Astrocyte (in vitro differentiated cells and primary cell): ENCODE measurements at regions not wholly inside any gene's neighbourhood (a gene's known extent, or its start where the extent isn't known, plus 50 kb on each side); places are given as distances from the start of the nearest gene placed in this dataset.

ENCODE experiments used
- DNase-seq: peaks from one replicate; pipeline ENCODE4 v3.0.0-alpha.2; 2010; ENCODE audit warnings: low read depth
- FAIRE-seq: peaks from 2 replicates; lab custom pipeline; 2011; peaks lifted over from hg19 to GRCh38; lab: Jason Lieb, UNC
- H2AFZ ChIP-seq: 2 replicates; pipeline ENCODE4 v1.6.0; 2012; ENCODE audit warnings: low read depth, low read length, inconsistent platforms
- H3K27ac ChIP-seq: 2 replicates; pipeline ENCODE4 v1.5.1; 2011; ENCODE audit warnings: low read depth, low read length, inconsistent platforms
- H3K27me3 ChIP-seq: 2 replicates; pipeline ENCODE4 v1.6.0; 2011; ENCODE audit warnings: low read length, inconsistent platforms; ENCODE audit not compliant: insufficient read depth
- H3K36me3 ChIP-seq: 2 replicates; pipeline ENCODE4 v1.5.1; 2011; ENCODE audit warnings: low read length, inconsistent platforms; ENCODE audit not compliant: insufficient read depth
- H3K4me1 ChIP-seq: 2 replicates; pipeline ENCODE4 v1.5.1; 2011; ENCODE audit warnings: low read length, inconsistent platforms; ENCODE audit not compliant: insufficient read depth
- H3K4me2 ChIP-seq: 2 replicates; pipeline ENCODE4 v1.6.0; 2012; ENCODE audit warnings: low read length, inconsistent platforms
- H3K4me3 ChIP-seq: 2 replicates; pipeline ENCODE4 v1.5.1; 2011; ENCODE audit warnings: low read depth, mild to moderate bottlenecking, low read length, inconsistent platforms; ENCODE audit not compliant: insufficient read depth
- H3K79me2 ChIP-seq: 2 replicates; pipeline ENCODE4 v1.6.0; 2012; ENCODE audit warnings: mild to moderate bottlenecking, low read length, inconsistent platforms; ENCODE audit not compliant: insufficient read depth
- H3K9ac ChIP-seq: 2 replicates; pipeline ENCODE4 v1.6.0; 2012; ENCODE audit warnings: mild to moderate bottlenecking, low read length, inconsistent platforms
- H3K9me3 ChIP-seq: 2 replicates; pipeline ENCODE4 v1.5.1; 2012; ENCODE audit warnings: low read depth, mild to moderate bottlenecking, low read length, inconsistent platforms; ENCODE audit not compliant: insufficient read depth
- H4K20me1 ChIP-seq: 2 replicates; pipeline ENCODE4 v1.6.0; 2012; ENCODE audit warnings: low read length, inconsistent platforms; ENCODE audit not compliant: insufficient read depth
- H3K27ac Mint-ChIP-seq: one replicate; pipeline ENCODE4 v1.8.0; 2021; ENCODE audit warnings: mild to moderate bottlenecking, mixed read lengths; ENCODE audit not compliant: unreplicated experiment
- H3K27me3 Mint-ChIP-seq: one replicate; pipeline ENCODE4 v1.8.0; 2021; ENCODE audit warnings: low read depth, mixed read lengths; ENCODE audit not compliant: unreplicated experiment
- H3K36me3 Mint-ChIP-seq: one replicate; pipeline ENCODE4 v1.8.0; 2021; ENCODE audit warnings: low read depth, mixed read lengths; ENCODE audit not compliant: unreplicated experiment
- H3K4me1 Mint-ChIP-seq: one replicate; pipeline ENCODE4 v1.8.0; 2021; ENCODE audit warnings: low read depth, mixed read lengths; ENCODE audit not compliant: unreplicated experiment
- H3K4me3 Mint-ChIP-seq: one replicate; pipeline ENCODE4 v1.8.0; 2021; ENCODE audit warnings: mild to moderate bottlenecking, moderate library complexity, mixed read lengths; ENCODE audit not compliant: unreplicated experiment
- H3K9me3 Mint-ChIP-seq: one replicate; pipeline ENCODE4 v1.8.0; 2021; ENCODE audit warnings: mild to moderate bottlenecking, mixed read lengths; ENCODE audit not compliant: unreplicated experiment
- CTCF ChIP-seq: IDR thresholded peaks from 2 replicates; pipeline ENCODE4 v1.5.1; 2011; ENCODE audit warnings: low read depth, mild to moderate bottlenecking, inconsistent platforms, low read length, moderate library complexity; ENCODE audit not compliant: insufficient read depth
- EZH2 ChIP-seq: IDR thresholded peaks from 2 replicates; pipeline ENCODE4 v1.6.1; 2012; ENCODE audit warnings: mild to moderate bottlenecking, low read length, inconsistent platforms; ENCODE audit not compliant: insufficient read depth

DNA sequence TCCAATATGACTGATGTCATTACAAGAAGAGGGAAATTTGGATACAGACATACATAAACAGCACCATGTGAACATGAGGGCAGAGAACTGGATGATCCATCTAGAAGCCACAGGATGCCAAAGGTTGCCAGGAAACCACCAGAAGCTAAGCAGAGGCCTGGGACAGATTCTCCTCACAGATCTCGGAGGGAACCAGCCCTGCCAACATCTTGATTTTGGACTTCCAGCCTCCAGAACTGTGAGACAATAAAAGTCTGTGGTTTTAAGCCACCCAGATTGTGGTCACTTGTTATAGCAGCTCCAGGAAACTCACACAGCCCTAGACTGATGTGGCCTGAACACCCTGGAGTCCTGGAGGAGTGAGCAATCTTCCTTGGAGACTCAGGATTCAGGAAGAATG lies 351.6 kb downstream of the EIPR1 start:
- peaks cover 15% of the 10 kb centered on the region for H3K9me3 Mint-ChIP-seq

DNA sequence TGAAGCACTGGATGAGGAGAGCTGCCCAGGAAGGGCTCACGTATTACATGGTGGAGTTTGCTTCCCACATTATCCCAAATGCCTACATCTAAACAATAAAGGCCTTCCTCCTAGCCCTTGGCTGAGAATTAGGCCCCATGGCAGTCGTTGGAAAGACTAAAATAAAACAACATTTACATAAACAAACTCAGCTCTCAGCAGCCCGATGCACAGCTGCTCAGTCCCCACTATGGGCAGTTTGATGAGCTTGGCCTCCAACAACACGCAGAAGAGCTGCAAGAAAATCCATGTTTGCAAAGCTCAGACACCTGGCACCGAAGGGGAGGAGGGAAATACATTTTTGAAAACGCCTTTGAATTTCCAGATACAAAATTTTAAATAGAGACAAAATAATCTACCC lies 352.4 kb downstream of the EIPR1 start:
- no peak overlapping the region for H3K27ac Mint-ChIP-seq
- Histone ChIP-seq H3K9me3 (peaks cover 11% of the 10 kb centered on the region), H3K36me3 (no peaks in the 10 kb centered on the region), H2AFZ (no peak overlapping the region), H3K27ac (no peak overlapping the region), H3K4me1 (no peaks in the 10 kb centered on the region), H3K4me2 (no peak overlapping the region), H3K4me3 (no peak overlapping the region), H4K20me1 (no peaks in the 10 kb centered on the region), H3K27me3 (no peaks in the 10 kb centered on the region), H3K9ac (no peak overlapping the region), H3K79me2 (no peaks in the 10 kb centered on the region)
- peaks cover 15% of the 10 kb centered on the region for H3K9me3 Mint-ChIP-seq
- peaks cover 2% of the 10 kb centered on the region for H3K36me3 Mint-ChIP-seq
- DNase-seq (no peak), FAIRE-seq (no peak)
- H3K4me1 Mint-ChIP-seq: no peaks in the 10 kb centered on the region
- TF ChIP-seq EZH2 (no peak), CTCF (no peak)
- peaks cover 18% of the 10 kb centered on the region for H3K27me3 Mint-ChIP-seq
- no peak overlapping the region for H3K4me3 Mint-ChIP-seq

More for the DNA sequence above, 351.6 kb downstream of the EIPR1 start:
- Histone ChIP-seq H3K27me3 (no peaks in the 10 kb centered on the region), H3K4me2 (no peak overlapping the region), H3K27ac (no peak overlapping the region), H3K9me3 (peaks cover 11% of the 10 kb centered on the region), H3K9ac (no peak overlapping the region), H4K20me1 (no peaks in the 10 kb centered on the region), H3K4me1 (no peaks in the 10 kb centered on the region), H3K79me2 (no peaks in the 10 kb centered on the region), H2AFZ (no peak overlapping the region), H3K36me3 (no peaks in the 10 kb centered on the region), H3K4me3 (no peak overlapping the region)
- no peak overlapping the region for H3K4me3 Mint-ChIP-seq
- DNase-seq (no peak), FAIRE-seq (no peak)
- H3K36me3 Mint-ChIP-seq: peaks cover 2% of the 10 kb centered on the region
- H3K27me3 Mint-ChIP-seq: peaks cover 18% of the 10 kb centered on the region
- no peak overlapping the region for H3K27ac Mint-ChIP-seq
- H3K4me1 Mint-ChIP-seq: no peaks in the 10 kb centered on the region
- TF ChIP-seq EZH2: no peak
- TF ChIP-seq CTCF: no peak

GRCh38 chr2:3024401-3024935 lies 353.1 kb downstream of the EIPR1 start:
- Histone ChIP-seq H3K4me2 (no peak overlapping the region), H3K9ac (no peak overlapping the region), H3K9me3 (peaks cover 14% of the 10 kb centered on the region), H4K20me1 (no peaks in the 10 kb centered on the region), H3K36me3 (no peaks in the 10 kb centered on the region), H3K4me1 (no peaks in the 10 kb centered on the region), H3K27ac (no peak overlapping the region), H3K27me3 (no peaks in the 10 kb centered on the region), H3K4me3 (no peak overlapping the region), H2AFZ (no peak overlapping the region), H3K79me2 (no peaks in the 10 kb centered on the region)
- peaks cover 19% of the 10 kb centered on the region for H3K27me3 Mint-ChIP-seq
- peaks cover 16% of the 10 kb centered on the region for H3K9me3 Mint-ChIP-seq
- no peak overlapping the region for H3K4me3 Mint-ChIP-seq
- H3K27ac Mint-ChIP-seq: no peak overlapping the region
- no peak for FAIRE-seq
- no peak for DNase-seq
- H3K36me3 Mint-ChIP-seq: peaks cover 2% of the 10 kb centered on the region
- TF ChIP-seq CTCF (no peak), EZH2 (no peak)
- H3K4me1 Mint-ChIP-seq: no peaks in the 10 kb centered on the region
